ENCODE measurements at regions not wholly inside any gene's neighbourhood (a gene's known extent, or its start where the extent isn't known, plus 50 kb on each side); places are given as distances from the start of the nearest gene placed in this dataset.
A peak's percentile ranks its signal among the peaks of the same experiment; 100 is the strongest.
"Not testable (repeated sequence)": the region's sequence is repeated elsewhere in the genome, so short reads cannot be mapped to it uniquely, and the experiment has no call there.

DNA sequence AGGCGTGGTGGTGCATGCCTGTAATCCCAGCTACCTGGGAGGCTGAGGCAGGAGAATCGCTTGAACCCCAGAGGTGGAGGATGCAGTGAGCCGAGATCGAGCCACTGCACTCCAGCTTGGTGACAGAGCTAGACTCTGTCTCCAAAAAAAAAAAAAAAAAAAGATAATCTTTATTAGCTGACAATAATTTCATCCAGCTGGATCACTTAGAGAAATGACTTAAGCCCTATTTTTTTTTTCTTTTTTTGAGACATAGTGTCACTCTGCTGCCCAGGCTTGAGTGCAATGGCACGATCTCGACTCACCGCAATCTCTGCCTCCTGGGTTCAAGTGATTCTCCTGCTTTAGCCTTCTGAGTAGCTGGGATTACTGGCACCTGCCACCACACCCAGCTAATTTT is 51.6 kb upstream of the MAP4K4 start:
- not testable (repeated sequence) for H3K4me3 ChIP-seq (ENCODE audit: low read depth, low read length); DNase-seq (ENCODE audit: low read depth)

- no peak for DNase-seq (ENCODE audit: low read depth)
- no peak overlapping the region for H3K4me3 ChIP-seq (ENCODE audit: low read depth, low read length)
Observed at GRCh38 chr2:101644842-101645383, 52.6 kb upstream of the MAP4K4 start.

- no peak for DNase-seq (ENCODE audit: low read depth)
- no peak overlapping the region for H3K4me3 ChIP-seq (ENCODE audit: low read depth, low read length)
Observed at GRCh38 chr2:101643004-101643524, 54.4 kb upstream of the MAP4K4 start.

- DNase-seq (ENCODE audit: low read depth): no peak
- H3K4me3 ChIP-seq (ENCODE audit: low read depth, low read length): no peak overlapping the region
Observed at GRCh38 chr2:101638817-101639605, 58.5 kb upstream of the MAP4K4 start.

GRCh38 chr2:101638181-101638711 is 59.3 kb upstream of the MAP4K4 start:
- H3K4me3 ChIP-seq (ENCODE audit: low read depth, low read length): no peak overlapping the region
- no peak for DNase-seq (ENCODE audit: low read depth)

- DNase-seq (ENCODE audit: low read depth): no peak
- H3K4me3 ChIP-seq (ENCODE audit: low read depth, low read length): no peak overlapping the region
Observed at GRCh38 chr2:101630224-101630949, 67.1 kb upstream of the MAP4K4 start.

- no peak for DNase-seq (ENCODE audit: low read depth)
- H3K4me3 ChIP-seq (ENCODE audit: low read depth, low read length): no peak overlapping the region
Observed at GRCh38 chr2:101628030-101628392, 69.5 kb upstream of the MAP4K4 start.

- H3K4me3 ChIP-seq (ENCODE audit: low read depth, low read length): no peak overlapping the region
- no peak for DNase-seq (ENCODE audit: low read depth)
Observed at GRCh38 chr2:101627285-101628029, 70.0 kb upstream of the MAP4K4 start.

GRCh38 chr2:101625814-101626213 is 71.7 kb upstream of the MAP4K4 start:
- not testable (repeated sequence) for DNase-seq (ENCODE audit: low read depth); H3K4me3 ChIP-seq (ENCODE audit: low read depth, low read length)

DNA sequence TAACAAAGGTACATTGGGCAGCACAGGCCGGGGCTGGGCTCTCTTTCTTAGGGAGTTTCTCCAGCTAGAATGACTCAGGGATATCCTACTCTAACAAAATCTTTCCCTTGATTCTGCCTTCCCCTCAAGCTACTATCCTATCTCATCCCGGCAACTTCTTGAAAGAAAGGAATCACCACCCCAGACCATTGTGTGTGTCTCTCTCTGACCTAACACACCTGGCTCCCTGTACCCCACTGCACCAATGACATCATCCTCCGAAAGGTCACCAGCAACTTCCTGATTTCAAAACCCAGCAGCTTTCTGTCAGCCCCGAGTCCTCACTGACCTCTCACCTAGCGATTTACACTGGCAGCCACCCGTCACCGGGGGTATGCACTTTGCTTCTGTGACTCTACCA is 72.1 kb upstream of the MAP4K4 start:
- no peak overlapping the region for H3K4me3 ChIP-seq (ENCODE audit: low read depth, low read length)
- no peak for DNase-seq (ENCODE audit: low read depth)

DNA sequence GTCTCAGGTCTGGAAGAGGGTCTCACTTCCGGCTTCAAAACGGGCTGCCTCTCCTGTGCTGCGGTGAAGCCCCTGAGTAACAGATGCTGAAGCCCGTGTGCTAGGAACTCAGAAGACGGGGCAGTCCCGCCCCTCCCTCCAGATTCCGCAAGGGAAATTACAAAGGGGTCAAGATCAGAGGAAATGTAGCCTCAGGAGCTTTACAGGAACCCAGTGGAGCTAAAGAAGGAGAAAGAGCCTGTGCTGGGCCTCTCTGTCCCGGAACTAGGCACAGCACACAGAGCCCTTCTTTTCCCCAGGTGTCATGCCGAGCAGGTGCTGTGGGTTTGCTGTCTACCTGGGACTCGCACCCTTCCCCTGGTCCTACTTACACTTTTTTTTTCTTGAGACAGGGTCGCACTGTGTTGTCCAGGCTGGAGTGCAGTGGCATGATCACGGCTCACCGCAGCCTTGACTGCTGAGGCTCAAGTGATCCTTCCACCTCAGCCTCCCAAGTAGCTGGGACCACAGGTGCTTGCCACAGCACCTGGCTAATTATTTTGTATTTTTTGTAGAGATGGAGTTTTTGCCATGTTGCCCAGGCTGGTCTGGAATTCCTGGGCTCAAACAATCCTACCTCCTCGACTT is 72.7 kb upstream of the MAP4K4 start:
- DNase-seq (ENCODE audit: low read depth): no peak
- H3K4me3 ChIP-seq (ENCODE audit: low read depth, low read length): no peak overlapping the region

DNA sequence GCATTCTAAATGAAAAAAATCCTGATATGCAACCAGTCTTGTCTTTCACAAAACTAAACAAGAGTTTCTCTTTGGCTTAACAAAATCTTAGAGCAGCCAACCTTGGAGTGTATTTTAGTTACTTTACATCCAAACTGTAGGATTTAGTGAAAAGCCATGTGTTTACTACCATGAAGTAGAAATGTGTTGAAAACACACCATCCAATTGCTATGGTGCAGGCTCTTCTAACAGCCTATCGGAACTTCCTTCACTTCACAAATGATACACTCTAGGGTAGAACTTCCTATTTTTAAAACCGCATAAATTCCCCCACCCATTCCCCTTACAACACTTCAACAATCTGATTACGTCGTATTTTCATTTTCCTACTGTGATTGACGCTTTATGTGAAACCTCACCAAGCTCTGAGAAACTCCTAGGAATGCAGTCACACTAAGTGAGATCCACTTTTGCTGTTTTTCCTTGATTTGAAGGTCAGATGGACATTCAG is 74.4 kb upstream of the MAP4K4 start:
- DNase-seq (ENCODE audit: low read depth): no peak
- H3K4me3 ChIP-seq (ENCODE audit: low read depth, low read length): no peak overlapping the region

DNA sequence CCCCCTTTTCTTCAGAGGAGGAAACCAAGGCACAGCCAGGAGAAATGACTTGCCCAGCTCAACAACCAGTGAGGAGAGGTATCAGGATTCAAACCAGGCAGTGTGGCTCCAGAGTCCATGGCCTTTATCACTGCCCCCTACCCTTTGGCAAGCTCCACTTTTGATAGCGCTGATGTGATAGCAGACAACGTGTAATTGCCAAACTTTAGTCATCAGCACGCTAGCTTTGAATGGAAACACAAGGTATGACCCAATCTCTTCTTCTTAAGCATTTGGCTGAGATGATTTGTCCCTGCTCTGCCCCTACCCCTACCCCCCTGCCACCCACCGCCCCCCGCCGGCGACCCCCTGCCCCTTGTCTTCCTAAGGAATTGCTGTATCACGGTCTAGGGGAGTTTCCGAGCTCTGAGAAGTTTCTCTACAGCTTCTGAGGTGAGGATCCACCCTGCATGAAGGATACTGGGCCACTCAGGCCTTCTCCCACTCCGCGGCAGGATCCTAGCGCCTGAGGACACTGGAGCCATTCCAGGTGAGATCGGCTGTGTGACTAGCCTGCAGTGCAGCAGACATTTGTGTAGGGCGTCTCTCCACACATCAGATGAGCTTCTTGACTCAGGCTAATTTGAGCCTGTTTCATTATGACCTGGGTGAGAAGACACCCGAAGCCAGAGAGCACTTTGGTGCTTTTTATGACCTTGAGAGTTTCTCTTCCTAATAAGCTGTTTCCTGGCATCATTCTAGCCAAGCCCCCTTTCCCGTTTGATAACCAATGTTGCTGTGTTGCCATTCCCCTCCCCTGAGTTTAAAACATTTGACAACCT is 75.1 kb upstream of the MAP4K4 start:
- DNase-seq (ENCODE audit: low read depth): no peak
- H3K4me3 ChIP-seq (ENCODE audit: low read depth, low read length): no peak overlapping the region

DNA sequence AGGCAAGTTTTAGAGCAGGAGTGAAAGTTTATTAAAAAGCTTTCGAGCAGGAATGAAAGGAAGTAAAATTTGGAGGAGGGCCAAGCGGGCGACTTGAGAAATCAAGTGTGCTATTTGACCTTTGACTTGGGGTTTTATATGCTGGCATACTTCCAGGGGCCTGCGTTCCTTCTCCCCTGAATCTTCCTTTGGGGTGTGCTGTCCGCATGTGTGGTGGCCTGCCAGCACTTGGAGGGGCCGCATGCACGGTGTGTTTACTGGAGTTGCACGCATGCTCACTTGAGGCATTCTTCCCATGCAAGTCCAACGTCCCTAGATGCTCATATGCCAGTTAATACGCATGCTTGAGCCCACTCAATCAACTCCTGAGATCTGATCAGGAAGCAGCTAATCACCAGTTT is 78.3 kb upstream of the MAP4K4 start:
- no peak overlapping the region for H3K4me3 ChIP-seq (ENCODE audit: low read depth, low read length)
- peak; percentile 38 for DNase-seq (ENCODE audit: low read depth)

DNA sequence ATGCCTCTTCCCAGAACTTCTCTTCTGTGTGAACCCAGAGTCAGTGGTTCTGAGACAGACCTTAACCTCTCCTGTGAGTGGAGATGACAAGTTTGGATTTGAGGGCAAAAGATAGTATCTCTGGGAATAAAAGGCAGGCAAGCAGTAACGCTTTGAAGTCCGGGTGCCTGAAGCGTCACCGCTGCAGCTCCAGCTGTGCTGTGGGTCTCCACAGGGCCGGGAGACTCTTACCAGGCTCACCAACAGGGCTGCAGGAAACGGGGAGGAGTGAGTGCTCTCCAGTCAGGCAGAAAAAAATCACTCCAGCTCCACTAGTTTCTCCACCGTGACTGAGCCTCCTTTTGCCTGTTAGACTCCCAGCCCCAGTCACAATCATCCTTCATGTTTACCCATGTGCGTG is 79.7 kb upstream of the MAP4K4 start:
- H3K4me3 ChIP-seq (ENCODE audit: low read depth, low read length): no peak overlapping the region
- no peak for DNase-seq (ENCODE audit: low read depth)

DNA sequence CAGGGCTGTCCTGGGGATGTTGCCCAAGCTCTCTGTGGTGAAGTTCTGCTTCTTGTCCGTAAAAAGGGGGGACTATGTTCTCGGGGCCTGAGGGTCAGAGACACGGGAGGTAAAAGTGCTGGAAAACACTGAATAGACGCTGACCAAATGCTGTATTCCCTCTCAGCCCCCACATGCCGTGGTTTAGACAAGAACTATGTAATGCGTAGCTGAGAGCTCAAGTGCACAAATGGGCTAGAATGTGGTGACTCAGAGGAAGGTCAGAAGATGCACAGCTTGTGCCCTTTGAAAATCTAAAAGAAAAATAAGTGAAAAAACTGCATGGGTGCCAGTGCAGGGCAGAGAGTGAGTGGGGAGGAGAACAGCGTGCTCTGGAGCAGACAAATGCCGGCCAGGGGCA is 80.3 kb upstream of the MAP4K4 start:
- peak; percentile 82 for DNase-seq (ENCODE audit: low read depth)
- H3K4me3 ChIP-seq (ENCODE audit: low read depth, low read length): no peak overlapping the region

DNA sequence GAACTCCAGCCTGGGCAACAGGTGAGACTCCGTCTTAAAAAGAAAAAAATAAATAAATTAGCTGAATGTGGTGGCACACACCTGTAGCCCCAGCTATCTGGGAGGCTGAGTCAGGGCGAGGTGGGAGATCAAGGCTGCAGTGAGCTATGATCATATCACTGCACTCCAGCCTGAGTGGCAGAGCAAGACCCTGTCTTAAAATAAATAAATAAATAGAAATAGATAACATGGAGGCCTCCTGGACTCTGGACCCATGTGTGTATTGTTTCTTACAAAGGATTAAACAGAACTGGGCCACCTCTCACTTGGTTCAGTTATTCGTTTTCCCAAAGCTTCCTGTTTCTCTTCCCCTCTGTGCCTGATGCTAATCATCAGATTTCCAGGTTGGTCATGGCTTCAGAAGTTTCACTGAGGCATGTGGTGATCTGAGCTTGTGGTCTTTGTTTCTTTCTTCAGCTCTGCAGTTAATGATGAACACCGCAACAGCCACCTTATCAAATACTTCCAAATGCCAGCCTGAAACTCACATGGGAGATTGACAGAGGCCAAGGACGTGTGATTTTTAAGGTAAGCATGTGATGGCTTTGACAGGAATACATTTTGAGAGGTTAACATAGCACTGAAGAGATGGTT is 83.3 kb upstream of the MAP4K4 start:
- no peak overlapping the region for H3K4me3 ChIP-seq (ENCODE audit: low read depth, low read length)
- DNase-seq (ENCODE audit: low read depth): no peak
